B cell (primary cell): ENCODE measurements at regions not wholly inside any gene's neighbourhood (a gene's known extent, or its start where the extent isn't known, plus 50 kb on each side); places are given as distances from the start of the nearest gene placed in this dataset.

Experiments used
- ATAC-seq: fragments of 200-7000 bp; cut with Tn5 transposase; one replicate; pipeline ENCODE4 v1.10.0; 2021; ENCODE audit warnings: low read depth, mild to moderate bottlenecking, moderate number of reproducible peaks, moderate library complexity
- CTCF ChIA-PET: fragments of 350-600 bp; sonication (Branson Sonifier 250); formaldehyde crosslinking; loops from one replicate; lab custom pipeline; 2021; ENCODE audit warnings: antibody characterized with exemption, inconsistent platforms; lab: Charles Lee
- POLR2A ChIA-PET: fragments of 350-600 bp; sonication (Branson Sonifier 250); formaldehyde crosslinking; loops from one replicate; lab custom pipeline; 2021; ENCODE audit warnings: antibody characterized with exemption; lab: Charles Lee
- DNase-seq: peaks from one replicate; pipeline ENCODE4 v3.0.0; 2013
- H2AFZ ChIP-seq: 2 replicates; pipeline ENCODE4 v1.6.1; 2012; ENCODE audit warnings: mild to moderate bottlenecking, low read depth, low read length; ENCODE audit not compliant: insufficient read depth, poor library complexity, severe bottlenecking
- H3K27ac ChIP-seq, 2 donors: 1 replicate in 1 of 2; 2 replicates in 1 of 2; pipeline ENCODE4 v1.5.1; 2012 to 2013; ENCODE audit warnings: low read length in 2 of 2, mild to moderate bottlenecking in 2 of 2, moderate library complexity in 1 of 2
- H3K27me3 ChIP-seq, 4 experiments: fragments of 200-600 bp in 1 of 4; sonication (generic) in 1 of 4; replicated peaks in 1 of 4; 1 replicate in 2 of 4; 2 replicates in 2 of 4; pipeline versions ENCODE4 v1.6.1 to v1.7.0; 2013 to 2016; ENCODE audit warnings: low read length in 3 of 4, mild to moderate bottlenecking in 2 of 4, mixed read lengths in 1 of 4, moderate library complexity in 1 of 4; ENCODE audit not compliant: insufficient read depth in 4 of 4, control insufficient read depth in 3 of 4; ENCODE audit errors: control extremely low read depth in 1 of 4
- H3K36me3 ChIP-seq, 2 experiments: replicated peaks in 1 of 2; 1 replicate in 1 of 2; 2 replicates in 1 of 2; pipeline versions ENCODE4 v1.6.1 to v1.7.1; 2013; ENCODE audit warnings: low read length in 1 of 2; ENCODE audit not compliant: insufficient read depth in 2 of 2, control insufficient read depth in 1 of 2; ENCODE audit errors: control extremely low read depth in 1 of 2, extremely low read depth in 1 of 2
- H3K4me1 ChIP-seq, 2 donors: fragments of 200-600 bp in 1 of 2; sonication (generic) in 1 of 2; 1 replicate in 1 of 2; 2 replicates in 1 of 2; pipeline versions ENCODE4 v1.5.1 to v1.6.1; 2013 to 2017; ENCODE audit warnings: low read length in 2 of 2; ENCODE audit not compliant: control insufficient read depth in 2 of 2, insufficient read depth in 2 of 2
- H3K4me2 ChIP-seq: replicated peaks from 2 replicates; pipeline ENCODE3; 2012; ENCODE audit warnings: mild to moderate bottlenecking, low read depth, low read length; ENCODE audit not compliant: poor library complexity, severe bottlenecking
- H3K4me3 ChIP-seq, 5 experiments: fragments of 200-600 bp in 1 of 5; sonication (generic) in 1 of 5; 1 replicate in 3 of 5; 2 replicates in 2 of 5; pipeline versions ENCODE4 v1.5.1 to v1.7.0; 2011 to 2016; ENCODE audit warnings: low read length in 4 of 5, mild to moderate bottlenecking in 4 of 5, low read depth in 2 of 5, control low read depth in 1 of 5, moderate library complexity in 1 of 5; ENCODE audit not compliant: insufficient read depth in 1 of 5; ENCODE audit errors: control extremely low read depth in 1 of 5, extremely low read depth in 1 of 5
- H3K79me2 ChIP-seq: fragments of 200-600 bp; sonication (generic); one replicate; pipeline ENCODE4 v1.6.0; 2016; ENCODE audit warnings: low read length; ENCODE audit not compliant: control insufficient read depth, insufficient read depth
- H3K9ac ChIP-seq: fragments of 200-600 bp; sonication (generic); 2 replicates; pipeline ENCODE4 v1.6.1; 2017; ENCODE audit warnings: mild to moderate bottlenecking, low read length, moderate library complexity
- H3K9me3 ChIP-seq, 3 donors: one replicate each; pipeline versions ENCODE4 v1.6.1 to v1.7.1; 2013; ENCODE audit warnings: low read length in 2 of 3; ENCODE audit not compliant: control insufficient read depth in 2 of 3, insufficient read depth in 1 of 3; ENCODE audit errors: control extremely low read depth in 1 of 3
- H4K20me1 ChIP-seq: 2 replicates; pipeline ENCODE4 v1.6.0; 2012; ENCODE audit warnings: mild to moderate bottlenecking, low read length; ENCODE audit not compliant: insufficient read depth, control insufficient read depth, poor library complexity, severe bottlenecking
- H3K27ac Mint-ChIP-seq: one replicate; pipeline ENCODE4 v1.8.0; 2021; ENCODE audit warnings: mixed read lengths
- H3K27me3 Mint-ChIP-seq: one replicate; pipeline ENCODE4 v1.8.0; 2021; ENCODE audit warnings: mixed read lengths
- H3K4me1 Mint-ChIP-seq: one replicate; pipeline ENCODE4 v1.8.0; 2021; ENCODE audit warnings: mixed read lengths
- H3K4me3 Mint-ChIP-seq: one replicate; pipeline ENCODE4 v1.8.0; 2021; ENCODE audit warnings: mixed read lengths
- H3K9me3 Mint-ChIP-seq: one replicate; pipeline ENCODE4 v1.8.0; 2022; ENCODE audit warnings: mixed read lengths; ENCODE audit not compliant: insufficient read depth
- CTCF ChIP-seq: fragments of 200-600 bp; IDR thresholded peaks from one replicate; pipeline ENCODE4 v1.8.0; 2022; ENCODE audit warnings: antibody characterized with exemption, mild to moderate bottlenecking
- EZH2 ChIP-seq: IDR thresholded peaks from 2 replicates; pipeline ENCODE4 v1.6.1; 2012; ENCODE audit warnings: borderline replicate concordance, low read depth, mild to moderate bottlenecking, moderate library complexity, low read length; ENCODE audit not compliant: insufficient read depth, poor library complexity, severe bottlenecking
- WGBS: methylation state at CpG from one replicate; pipeline ENCODE4 v1.1.5; 2013; ENCODE audit warnings: missing lambda C conversion rate; ENCODE audit not compliant: insufficient coverage; 5-methylcytosine and 5-hydroxymethylcytosine counted together
- intact Hi-C: fragments of 100-400 bp; cut with micrococcal nuclease; formaldehyde crosslinking; loops from one replicate; pipeline ENCODE4 v1.10.0; 2022

GRCh38 chr1:69506311-69506710 lies 61.4 kb upstream of the LRRC7 start:
- WGBS: no CpG with 5 or more reads among the region's 2 CpGs
- Histone ChIP-seq H3K79me2 (no peaks in the 10 kb centered on the region), H3K36me3 (no peaks in the 10 kb centered on the region), H3K4me2 (no peak overlapping the region), H4K20me1 (no peaks in the 10 kb centered on the region), H3K27ac (no peak overlapping the region), H3K9ac (no peak overlapping the region), H3K9me3 (no peaks in the 10 kb centered on the region), H3K4me1 (no peaks in the 10 kb centered on the region), H3K27me3 (no peaks in the 10 kb centered on the region), H2AFZ (no peak overlapping the region), H3K4me3 (no peak overlapping the region)
- Mint-ChIP-seq H3K27ac (no peak overlapping the region), H3K9me3 (no peaks in the 10 kb centered on the region), H3K27me3 (no peaks in the 10 kb centered on the region), H3K4me3 (no peak overlapping the region), H3K4me1 (no peaks in the 10 kb centered on the region)
- TF ChIP-seq CTCF (no peak), EZH2 (no peak)
- CTCF ChIA-PET: no interaction called here
- intact Hi-C loops: no loop called here
- ATAC-seq (no peak), DNase-seq (no peak)
- POLR2A ChIA-PET: no interaction called here

GRCh38 chr1:69506721-69507120 lies 61.0 kb upstream of the LRRC7 start:
- Mint-ChIP-seq H3K27me3 (no peaks in the 10 kb centered on the region), H3K27ac (no peak overlapping the region), H3K9me3 (no peaks in the 10 kb centered on the region), H3K4me3 (no peak overlapping the region), H3K4me1 (no peaks in the 10 kb centered on the region)
- no peak overlapping the region for H3K27ac ChIP-seq
- H3K4me2 ChIP-seq: no peak overlapping the region
- no CpG with 5 or more reads among the region's 1 CpG for WGBS
- intact Hi-C loops: no loop called here
- H3K9me3 ChIP-seq: no peaks in the 10 kb centered on the region
- H2AFZ ChIP-seq: no peak overlapping the region
- H3K79me2 ChIP-seq: no peaks in the 10 kb centered on the region
- H4K20me1 ChIP-seq: no peaks in the 10 kb centered on the region
- DNase-seq (no peak), ATAC-seq (no peak)
- POLR2A ChIA-PET: no interaction called here
- no peaks in the 10 kb centered on the region for H3K4me1 ChIP-seq
- no peak overlapping the region for H3K9ac ChIP-seq
- H3K4me3 ChIP-seq: no peak overlapping the region
- H3K27me3 ChIP-seq: no peaks in the 10 kb centered on the region
- no peaks in the 10 kb centered on the region for H3K36me3 ChIP-seq
- CTCF ChIA-PET: no interaction called here
- no peak for TF ChIP-seq EZH2
- TF ChIP-seq CTCF: no peak
